ENCODE measurements at regions not wholly inside any gene's neighbourhood (a gene's known extent, or its start where the extent isn't known, plus 50 kb on each side); places are given as distances from the start of the nearest gene placed in this dataset.

GRCh38 chr7:35366167-35367155, 112.6 kb upstream of the TBX20 start:
- no peak for DNase-seq (ENCODE audit: low read depth, low spot score)
- no peak overlapping the region for H3K4me3 ChIP-seq (ENCODE audit: low read depth, low read length)
- no peaks in the 10 kb centered on the region for H3K9me3 ChIP-seq (ENCODE audit: control insufficient read depth, insufficient read depth, low read length)
- ChIA-PET POLR2A (no interaction called here), CTCF (no interaction called here)
- no peak overlapping the region for H3K27ac ChIP-seq (ENCODE audit: low read depth, low read length)
- no peak for TF ChIP-seq CTCF (IDR thresholded peaks at IDR 0.05; ENCODE audit: low read depth, low read length)
- H3K27me3 ChIP-seq (ENCODE audit: control insufficient read depth, insufficient read depth, low read length), result no peaks in the 10 kb centered on the region

GRCh38 chr7:35365523-35365922, 111.6 kb upstream of the TBX20 start:
- TF ChIP-seq CTCF (IDR thresholded peaks at IDR 0.05; ENCODE audit: low read depth, low read length), result no peak
- no peak for DNase-seq (ENCODE audit: low read depth, low spot score)
- Histone ChIP-seq H3K27ac (ENCODE audit: low read depth, low read length) (no peak overlapping the region), H3K4me3 (ENCODE audit: low read depth, low read length) (no peak overlapping the region), H3K9me3 (ENCODE audit: control insufficient read depth, insufficient read depth, low read length) (no peaks in the 10 kb centered on the region), H3K27me3 (ENCODE audit: control insufficient read depth, insufficient read depth, low read length) (no peaks in the 10 kb centered on the region)
- ChIA-PET POLR2A (no interaction called here), CTCF (no interaction called here)

DNA sequence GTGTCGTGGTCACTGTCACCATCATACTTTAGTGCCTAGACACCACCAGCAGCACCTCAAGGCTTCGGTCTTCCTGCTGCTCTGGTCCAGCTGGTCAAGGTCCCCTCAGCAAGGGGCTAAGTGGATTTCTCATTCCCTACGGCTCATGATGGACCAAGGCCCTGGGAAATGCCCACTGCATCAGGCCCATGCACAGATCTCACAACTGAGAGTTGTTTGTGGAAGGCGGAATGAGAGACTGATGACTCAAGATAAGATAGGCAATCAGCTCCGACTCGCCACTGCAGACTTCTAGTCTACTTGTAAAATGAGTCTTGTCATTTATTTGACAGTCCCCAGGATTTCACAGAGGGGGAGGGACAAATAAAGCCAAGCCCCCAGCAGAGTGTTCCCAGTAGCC, 108.4 kb upstream of the TBX20 start:
- H3K9me3 ChIP-seq (ENCODE audit: control insufficient read depth, insufficient read depth, low read length), result no peaks in the 10 kb centered on the region
- CTCF ChIA-PET, result no interaction called here
- H3K27me3 ChIP-seq (ENCODE audit: control insufficient read depth, insufficient read depth, low read length), result no peaks in the 10 kb centered on the region
- H3K4me3 ChIP-seq (ENCODE audit: low read depth, low read length), result no peak overlapping the region
- no peak for TF ChIP-seq CTCF (IDR thresholded peaks at IDR 0.05; ENCODE audit: low read depth, low read length)
- POLR2A ChIA-PET, result no interaction called here
- no peak for DNase-seq (ENCODE audit: low read depth, low spot score)
- no peak overlapping the region for H3K27ac ChIP-seq (ENCODE audit: low read depth, low read length)

DNA sequence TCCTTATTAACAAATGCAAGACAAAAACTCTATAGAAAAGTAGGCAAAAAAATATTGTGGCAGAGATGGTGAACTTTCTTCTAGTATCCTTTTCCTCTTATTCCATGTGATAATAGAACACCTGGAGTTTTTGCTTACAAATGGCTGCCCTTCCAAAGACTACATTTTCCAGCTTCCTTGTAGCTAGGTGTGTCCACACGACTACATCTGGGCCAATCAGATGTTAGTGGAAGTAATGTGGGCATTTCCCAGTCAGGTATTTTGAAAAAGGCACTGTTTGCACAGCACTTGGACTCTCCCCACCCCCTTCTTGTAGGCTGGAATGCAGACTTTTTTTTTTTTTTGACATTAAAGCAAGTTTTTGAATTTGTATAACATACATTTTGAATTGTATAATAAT, 105.5 kb upstream of the TBX20 start:
- TF ChIP-seq CTCF (IDR thresholded peaks at IDR 0.05; ENCODE audit: low read depth, low read length), result no peak

GRCh38 chr7:35356495-35356894, 102.6 kb upstream of the TBX20 start:
- ChIA-PET CTCF (interaction anchor here (1.5 kb wide), 1 partner anchor 69 kb away, joined by 3 read pairs; no protein-coding TSS in a partner anchor), POLR2A (no interaction called here)
- Histone ChIP-seq H3K27me3 (ENCODE audit: control insufficient read depth, insufficient read depth, low read length) (no peaks in the 10 kb centered on the region), H3K4me3 (ENCODE audit: low read depth, low read length) (no peak overlapping the region), H3K27ac (ENCODE audit: low read depth, low read length) (no peak overlapping the region), H3K9me3 (ENCODE audit: control insufficient read depth, insufficient read depth, low read length) (no peaks in the 10 kb centered on the region; the same call in none of the 2 replicates)
- DNase-seq (ENCODE audit: low read depth, low spot score), result no peak
- no peak for TF ChIP-seq CTCF (IDR thresholded peaks at IDR 0.05; ENCODE audit: low read depth, low read length)

More for the DNA sequence above, 105.5 kb upstream of the TBX20 start:
- DNase-seq (ENCODE audit: low read depth, low spot score), result no peak
- Histone ChIP-seq H3K27ac (ENCODE audit: low read depth, low read length) (no peak overlapping the region), H3K9me3 (ENCODE audit: control insufficient read depth, insufficient read depth, low read length) (no peaks in the 10 kb centered on the region; the same call in none of the 2 replicates), H3K27me3 (ENCODE audit: control insufficient read depth, insufficient read depth, low read length) (no peaks in the 10 kb centered on the region), H3K4me3 (ENCODE audit: low read depth, low read length) (no peak overlapping the region)
- POLR2A ChIA-PET, result no interaction called here
- CTCF ChIA-PET, result no interaction called here

Measured in AG04450 (cell line).